ENCODE measurements at regions not wholly inside any gene's neighbourhood (a gene's known extent, or its start where the extent isn't known, plus 50 kb on each side); places are given as distances from the start of the nearest gene placed in this dataset.

- no peak for DNase-seq
Measured at GRCh38 chr11:26202754-26203153, 129.2 kb upstream of the ANO3 start.

GRCh38 chr11:26204101-26204500 lies 127.8 kb upstream of the ANO3 start:
- DNase-seq = no peak

- no peak for DNase-seq
Measured at GRCh38 chr11:26204839-26205238, 127.1 kb upstream of the ANO3 start.

GRCh38 chr11:26219183-26220117 lies 112.5 kb upstream of the ANO3 start:
- no peak for DNase-seq

- DNase-seq = no peak
Measured at GRCh38 chr11:26225646-26226045, 106.3 kb upstream of the ANO3 start.

- no peak for DNase-seq
Measured at GRCh38 chr11:26227301-26227746, 104.6 kb upstream of the ANO3 start.

GRCh38 chr11:26227883-26228502 lies 103.9 kb upstream of the ANO3 start:
- DNase-seq = no peak

GRCh38 chr11:26228778-26229177 lies 103.2 kb upstream of the ANO3 start:
- no peak for DNase-seq

GRCh38 chr11:26229257-26229656 lies 102.7 kb upstream of the ANO3 start:
- DNase-seq = no peak

- no peak for DNase-seq
Measured at GRCh38 chr11:26229981-26230380, 101.9 kb upstream of the ANO3 start.

GRCh38 chr11:26231252-26231661 lies 100.7 kb upstream of the ANO3 start:
- DNase-seq = no peak

- no peak for DNase-seq
Measured at GRCh38 chr11:26234451-26234850, 97.5 kb upstream of the ANO3 start.

- no peak for DNase-seq
Measured at GRCh38 chr11:26243426-26243825, 88.5 kb upstream of the ANO3 start.

GRCh38 chr11:26244207-26244606 lies 87.7 kb upstream of the ANO3 start:
- no peak for DNase-seq

- DNase-seq = no peak
Measured at GRCh38 chr11:26245046-26245445, 86.9 kb upstream of the ANO3 start.

GRCh38 chr11:26247340-26247739 lies 84.6 kb upstream of the ANO3 start:
- no peak for DNase-seq

- no peak for DNase-seq
Measured at GRCh38 chr11:26248661-26249060, 83.3 kb upstream of the ANO3 start.

GRCh38 chr11:26254378-26254777 lies 77.6 kb upstream of the ANO3 start:
- DNase-seq = no peak

GRCh38 chr11:26263769-26264168 lies 68.2 kb upstream of the ANO3 start:
- no peak for DNase-seq

- DNase-seq = no peak
Measured at GRCh38 chr11:26264266-26264665, 67.7 kb upstream of the ANO3 start.

- DNase-seq = no peak
Measured at GRCh38 chr11:26268980-26269660, 62.8 kb upstream of the ANO3 start.

- no peak for DNase-seq
Measured at GRCh38 chr11:26271666-26272065, 60.3 kb upstream of the ANO3 start.

GRCh38 chr11:26276798-26277424 lies 55.0 kb upstream of the ANO3 start:
- DNase-seq = no peak
